ENCODE measurements at regions not wholly inside any gene's neighbourhood (a gene's known extent, or its start where the extent isn't known, plus 50 kb on each side); places are given as distances from the start of the nearest gene placed in this dataset.

DNA sequence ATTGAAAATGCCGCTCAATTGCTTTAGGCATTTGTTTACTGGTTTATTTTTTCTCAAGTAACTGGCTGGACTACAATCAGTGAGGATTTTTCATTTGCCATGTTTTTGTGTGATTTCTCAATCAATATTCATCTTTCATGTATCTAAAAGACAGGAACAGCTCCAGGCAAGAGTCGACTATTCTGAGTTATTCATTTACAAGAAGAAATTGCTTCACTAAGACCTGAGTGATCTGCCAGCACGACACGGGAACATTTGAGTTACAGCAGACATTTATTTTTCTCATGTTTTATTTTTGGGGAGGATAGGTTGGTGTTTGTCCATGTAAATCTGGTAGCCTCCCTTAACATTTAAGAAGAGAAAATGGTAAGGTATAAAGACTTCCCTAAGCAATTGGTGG is 124.1 kb downstream of the CBLN4 start:
- no peaks in the 10 kb centered on the region for H3K4me1 ChIP-seq (ENCODE audit: insufficient read depth, low read length, poor library complexity, severe bottlenecking)
- no peaks in the 10 kb centered on the region for H3K36me3 ChIP-seq (ENCODE audit: insufficient read depth, low read length)
- no peaks in the 10 kb centered on the region for H3K27me3 ChIP-seq (ENCODE audit: insufficient read depth, low read length, poor library complexity, severe bottlenecking)
- H3K4me3 ChIP-seq (ENCODE audit: low read length, poor library complexity, severe bottlenecking): no peak overlapping the region
- H3K9me3 ChIP-seq (ENCODE audit: insufficient read depth, low read depth, low read length): 0 out of 2 replicates have a peak, but pooled peaks cover 3% of the 10 kb centered on the region
- no peaks in the 10 kb centered on the region for H4K20me1 ChIP-seq (ENCODE audit: insufficient read depth, low read length, poor library complexity, severe bottlenecking)
- H3K79me2 ChIP-seq (ENCODE audit: insufficient read depth, low read length): no peaks in the 10 kb centered on the region
- no peak overlapping the region for H3K4me2 ChIP-seq (ENCODE audit: low read depth, low read length, poor library complexity, severe bottlenecking)
- no peak for TF ChIP-seq EZH2phosphoT487 (IDR thresholded peaks at IDR 0.05; ENCODE audit: borderline replicate concordance)
- no peak overlapping the region for H2AFZ ChIP-seq (ENCODE audit: low read length)
- H3K9me2 ChIP-seq (replicated peaks; ENCODE audit: low read depth, low read length): no peaks in the 10 kb centered on the region
- H3F3A ChIP-seq (ENCODE audit: low read depth): no peaks in the 10 kb centered on the region
- no peak overlapping the region for H3K9ac ChIP-seq (ENCODE audit: low read depth, low read length, poor library complexity, severe bottlenecking)

DNA sequence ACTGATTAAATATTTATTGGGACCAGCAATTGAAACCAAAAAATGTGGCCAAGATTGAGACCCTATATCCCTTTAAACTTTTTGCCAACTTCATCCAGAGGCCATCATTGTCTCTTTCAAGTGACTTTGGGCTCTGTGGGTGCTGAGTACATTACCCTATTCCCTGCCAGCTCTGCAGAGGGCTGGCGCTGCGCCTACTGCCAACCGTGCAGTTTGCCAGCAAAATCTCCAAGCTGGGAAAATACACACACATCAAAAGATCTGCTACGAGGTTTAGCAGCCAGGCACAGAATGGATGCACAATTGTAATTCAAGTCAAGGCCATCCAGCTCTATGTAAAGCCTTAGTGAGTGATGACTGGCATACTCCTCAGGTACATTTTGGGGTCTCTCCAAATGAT is 125.0 kb downstream of the CBLN4 start:
- H3K36me3 ChIP-seq (ENCODE audit: insufficient read depth, low read length): no peaks in the 10 kb centered on the region
- 0 out of 2 replicates have a peak, but pooled peaks cover 3% of the 10 kb centered on the region for H3K9me3 ChIP-seq (ENCODE audit: insufficient read depth, low read depth, low read length)
- H3K27me3 ChIP-seq (ENCODE audit: insufficient read depth, low read length, poor library complexity, severe bottlenecking): no peaks in the 10 kb centered on the region
- no peak overlapping the region for H3K4me2 ChIP-seq (ENCODE audit: low read depth, low read length, poor library complexity, severe bottlenecking)
- no peak overlapping the region for H3K9ac ChIP-seq (ENCODE audit: low read depth, low read length, poor library complexity, severe bottlenecking)
- H3K4me1 ChIP-seq (ENCODE audit: insufficient read depth, low read length, poor library complexity, severe bottlenecking): no peaks in the 10 kb centered on the region
- H3F3A ChIP-seq (ENCODE audit: low read depth): no peaks in the 10 kb centered on the region
- TF ChIP-seq, protein P1, sequence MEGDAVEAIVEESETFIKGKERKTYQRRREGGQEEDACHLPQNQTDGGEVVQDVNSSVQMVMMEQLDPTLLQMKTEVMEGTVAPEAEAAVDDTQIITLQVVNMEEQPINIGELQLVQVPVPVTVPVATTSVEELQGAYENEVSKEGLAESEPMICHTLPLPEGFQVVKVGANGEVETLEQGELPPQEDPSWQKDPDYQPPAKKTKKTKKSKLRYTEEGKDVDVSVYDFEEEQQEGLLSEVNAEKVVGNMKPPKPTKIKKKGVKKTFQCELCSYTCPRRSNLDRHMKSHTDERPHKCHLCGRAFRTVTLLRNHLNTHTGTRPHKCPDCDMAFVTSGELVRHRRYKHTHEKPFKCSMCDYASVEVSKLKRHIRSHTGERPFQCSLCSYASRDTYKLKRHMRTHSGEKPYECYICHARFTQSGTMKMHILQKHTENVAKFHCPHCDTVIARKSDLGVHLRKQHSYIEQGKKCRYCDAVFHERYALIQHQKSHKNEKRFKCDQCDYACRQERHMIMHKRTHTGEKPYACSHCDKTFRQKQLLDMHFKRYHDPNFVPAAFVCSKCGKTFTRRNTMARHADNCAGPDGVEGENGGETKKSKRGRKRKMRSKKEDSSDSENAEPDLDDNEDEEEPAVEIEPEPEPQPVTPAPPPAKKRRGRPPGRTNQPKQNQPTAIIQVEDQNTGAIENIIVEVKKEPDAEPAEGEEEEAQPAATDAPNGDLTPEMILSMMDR (conservative IDR thresholded peaks at IDR 0.05; ENCODE audit: low read length): no peak
- TF ChIP-seq EZH2phosphoT487 (IDR thresholded peaks at IDR 0.05; ENCODE audit: borderline replicate concordance): no peak
- no peak overlapping the region for H3K4me3 ChIP-seq (ENCODE audit: low read length, poor library complexity, severe bottlenecking)
- H2AFZ ChIP-seq (ENCODE audit: low read length): no peak overlapping the region
- H4K20me1 ChIP-seq (ENCODE audit: insufficient read depth, low read length, poor library complexity, severe bottlenecking): no peaks in the 10 kb centered on the region
- H3K79me2 ChIP-seq (ENCODE audit: insufficient read depth, low read length): no peaks in the 10 kb centered on the region
- H3K9me2 ChIP-seq (replicated peaks; ENCODE audit: low read depth, low read length): no peaks in the 10 kb centered on the region

DNA sequence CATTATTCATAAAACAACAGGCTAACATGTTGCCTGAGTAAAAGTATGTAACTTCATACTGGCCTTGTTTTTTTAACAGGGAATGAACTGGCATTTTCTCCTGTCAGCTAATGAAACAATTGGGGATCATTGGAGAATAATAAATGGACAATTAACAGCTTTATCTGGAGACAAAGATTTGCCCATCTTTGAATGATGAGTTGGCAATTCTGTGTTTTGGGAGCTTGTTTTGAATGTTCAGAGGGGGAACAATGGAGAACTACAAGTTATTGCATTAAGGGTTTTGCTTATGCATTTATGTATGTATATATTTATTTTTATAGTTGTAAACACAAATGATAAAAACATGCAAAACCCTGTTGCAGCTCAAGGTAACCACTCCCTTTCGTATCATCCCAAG is 150.3 kb downstream of the CBLN4 start:
- H3K9me2 ChIP-seq (replicated peaks; ENCODE audit: low read depth, low read length): no peaks in the 10 kb centered on the region
- no peaks in the 10 kb centered on the region for H3K4me1 ChIP-seq (ENCODE audit: insufficient read depth, low read length, poor library complexity, severe bottlenecking)
- no peak for TF ChIP-seq EZH2phosphoT487 (IDR thresholded peaks at IDR 0.05; ENCODE audit: borderline replicate concordance)
- TF ChIP-seq, protein P1 (conservative IDR thresholded peaks at IDR 0.05; ENCODE audit: low read length): no peak
- no peak overlapping the region for H2AFZ ChIP-seq (ENCODE audit: low read length)
- no peaks in the 10 kb centered on the region for H4K20me1 ChIP-seq (ENCODE audit: insufficient read depth, low read length, poor library complexity, severe bottlenecking)
- H3K9me3 ChIP-seq (ENCODE audit: insufficient read depth, low read depth, low read length): no peaks in the 10 kb centered on the region
- no peak overlapping the region for H3K4me3 ChIP-seq (ENCODE audit: low read length, poor library complexity, severe bottlenecking)
- H3K4me2 ChIP-seq (ENCODE audit: low read depth, low read length, poor library complexity, severe bottlenecking): no peak overlapping the region
- no peaks in the 10 kb centered on the region for H3F3A ChIP-seq (ENCODE audit: low read depth)
- H3K79me2 ChIP-seq (ENCODE audit: insufficient read depth, low read length): no peaks in the 10 kb centered on the region
- no peaks in the 10 kb centered on the region for H3K36me3 ChIP-seq (ENCODE audit: insufficient read depth, low read length)
- no peaks in the 10 kb centered on the region for H3K27me3 ChIP-seq (ENCODE audit: insufficient read depth, low read length, poor library complexity, severe bottlenecking)
- H3K9ac ChIP-seq (ENCODE audit: low read depth, low read length, poor library complexity, severe bottlenecking): no peak overlapping the region

DNA sequence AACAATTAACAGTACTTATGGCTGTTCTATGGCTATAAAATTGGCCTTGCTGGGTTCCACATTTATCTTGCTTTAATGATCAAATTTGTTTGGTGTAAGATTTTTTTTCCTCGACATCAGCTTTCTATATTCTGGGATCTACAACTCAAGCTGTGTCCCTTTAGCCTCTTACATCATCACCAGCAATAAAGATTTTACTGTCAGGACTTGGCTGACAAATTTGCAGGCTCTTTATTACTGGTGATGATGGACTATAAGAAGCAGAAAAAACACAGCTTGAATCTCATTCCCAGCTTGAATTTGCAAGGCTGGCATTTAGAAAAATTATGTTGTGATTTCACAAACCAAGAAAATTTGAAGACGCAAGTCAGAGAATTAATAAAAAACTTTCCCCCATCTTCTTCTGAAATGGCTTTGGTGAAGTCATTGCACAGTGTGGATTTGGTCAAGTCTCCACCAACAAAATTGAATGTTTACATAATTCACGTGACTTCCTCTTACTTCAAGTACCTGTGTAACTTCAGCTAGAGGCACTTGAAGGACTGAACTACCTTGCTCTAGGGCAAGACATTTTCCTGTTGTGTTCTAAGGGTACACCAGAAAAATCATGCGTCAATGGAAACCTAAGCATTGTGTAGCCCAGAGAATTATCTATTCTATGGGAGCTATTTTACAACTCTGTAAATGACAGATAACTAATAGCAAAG is 175.0 kb downstream of the CBLN4 start:
- H3K36me3 ChIP-seq (ENCODE audit: insufficient read depth, low read length): no peaks in the 10 kb centered on the region
- no peaks in the 10 kb centered on the region for H3K9me2 ChIP-seq (replicated peaks; ENCODE audit: low read depth, low read length)
- no peaks in the 10 kb centered on the region for H4K20me1 ChIP-seq (ENCODE audit: insufficient read depth, low read length, poor library complexity, severe bottlenecking)
- H3K4me2 ChIP-seq (ENCODE audit: low read depth, low read length, poor library complexity, severe bottlenecking): no peak overlapping the region
- H3F3A ChIP-seq (ENCODE audit: low read depth): no peaks in the 10 kb centered on the region
- no peaks in the 10 kb centered on the region for H3K9me3 ChIP-seq (ENCODE audit: insufficient read depth, low read depth, low read length)
- no peaks in the 10 kb centered on the region for H3K27me3 ChIP-seq (ENCODE audit: insufficient read depth, low read length, poor library complexity, severe bottlenecking)
- H3K9ac ChIP-seq (ENCODE audit: low read depth, low read length, poor library complexity, severe bottlenecking): no peak overlapping the region
- TF ChIP-seq EZH2phosphoT487 (IDR thresholded peaks at IDR 0.05; ENCODE audit: borderline replicate concordance): no peak
- H3K79me2 ChIP-seq (ENCODE audit: insufficient read depth, low read length): no peaks in the 10 kb centered on the region
- no peak overlapping the region for H2AFZ ChIP-seq (ENCODE audit: low read length)
- H3K4me1 ChIP-seq (ENCODE audit: insufficient read depth, low read length, poor library complexity, severe bottlenecking): no peaks in the 10 kb centered on the region
- no peak overlapping the region for H3K4me3 ChIP-seq (ENCODE audit: low read length, poor library complexity, severe bottlenecking)
